ENCODE measurements at regions not wholly inside any gene's neighbourhood (a gene's known extent, or its start where the extent isn't known, plus 50 kb on each side); places are given as distances from the start of the nearest gene placed in this dataset.

DNA sequence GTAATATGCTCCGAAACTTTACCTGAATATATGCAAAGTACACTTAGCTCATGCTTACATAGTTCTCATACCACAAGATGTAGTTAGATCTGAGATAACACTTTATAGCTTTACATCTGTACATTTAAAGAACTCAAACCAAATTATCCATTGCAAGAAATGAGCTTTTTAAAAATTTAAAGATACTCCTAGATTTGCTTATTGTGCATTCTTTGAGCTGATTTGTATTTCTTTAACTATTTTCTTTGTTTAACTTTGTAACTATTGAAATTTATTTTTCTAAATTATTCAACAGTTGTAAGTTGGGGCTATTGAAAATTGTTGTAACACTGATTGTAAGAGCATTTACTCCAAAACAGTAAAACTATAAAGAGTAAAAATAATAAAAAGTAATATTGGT lies 340.2 kb upstream of the NOVA1 start:
- Mint-ChIP-seq H3K4me1 (no peaks in the 10 kb centered on the region), H3K27me3 (no peaks in the 10 kb centered on the region), H3K9me3 (ENCODE audit: insufficient read depth) (no peaks in the 10 kb centered on the region), H3K27ac (no peak overlapping the region), H3K4me3 (no peak overlapping the region)
- no CpG with 5 or more reads among the region's 1 CpG for WGBS (ENCODE audit: insufficient coverage)
- Histone ChIP-seq H3K4me3 (ENCODE audit: control extremely low read depth in 1 of 5, extremely low read depth in 1 of 5, insufficient read depth in 1 of 5, low read depth in 2 of 5, low read length in 4 of 5) (no peak overlapping the region), H3K4me2 (replicated peaks; ENCODE audit: low read depth, low read length, poor library complexity, severe bottlenecking) (no peak overlapping the region), H3K27ac (ENCODE audit: low read length in 2 of 2) (no peak overlapping the region), H3K27me3 (replicated peaks in 1 of 4; ENCODE audit: control extremely low read depth in 1 of 4, control insufficient read depth in 3 of 4, insufficient read depth in 4 of 4, low read length in 3 of 4) (no peaks in the 10 kb centered on the region), H3K9me3 (ENCODE audit: control extremely low read depth in 1 of 3, control insufficient read depth in 2 of 3, insufficient read depth in 1 of 3, low read length in 2 of 3) (no peaks in the 10 kb centered on the region), H3K79me2 (ENCODE audit: control insufficient read depth, insufficient read depth, low read length) (no peaks in the 10 kb centered on the region), H3K36me3 (replicated peaks in 1 of 2; ENCODE audit: control extremely low read depth in 1 of 2, control insufficient read depth in 1 of 2, extremely low read depth in 1 of 2, insufficient read depth in 2 of 2, low read length in 1 of 2) (no peaks in the 10 kb centered on the region), H3K4me1 (ENCODE audit: control insufficient read depth in 2 of 2, insufficient read depth in 2 of 2, low read length in 2 of 2) (no peaks in the 10 kb centered on the region), H2AFZ (ENCODE audit: insufficient read depth, low read depth, low read length, poor library complexity, severe bottlenecking) (no peak overlapping the region), H4K20me1 (ENCODE audit: control insufficient read depth, insufficient read depth, low read length, poor library complexity, severe bottlenecking) (no peaks in the 10 kb centered on the region), H3K9ac (ENCODE audit: low read length) (no peak overlapping the region)
- ChIA-PET CTCF (no interaction called here), POLR2A (no interaction called here)
- TF ChIP-seq CTCF (IDR thresholded peaks at IDR 0.05) (no peak), EZH2 (IDR thresholded peaks at IDR 0.05; ENCODE audit: borderline replicate concordance, insufficient read depth, low read depth, low read length, poor library complexity, severe bottlenecking) (no peak)
- DNase-seq (no peak), ATAC-seq (ENCODE audit: low read depth) (no peak)
- intact Hi-C loops (cut with micrococcal nuclease): no loop called here

GRCh38 chr14:26939755-26940154 lies 341.9 kb upstream of the NOVA1 start:
- no peak for TF ChIP-seq CTCF (IDR thresholded peaks at IDR 0.05)
- TF ChIP-seq EZH2 (IDR thresholded peaks at IDR 0.05; ENCODE audit: borderline replicate concordance, insufficient read depth, low read depth, low read length, poor library complexity, severe bottlenecking): no peak
- Histone ChIP-seq H3K36me3 (replicated peaks in 1 of 2; ENCODE audit: control extremely low read depth in 1 of 2, control insufficient read depth in 1 of 2, extremely low read depth in 1 of 2, insufficient read depth in 2 of 2, low read length in 1 of 2) (no peaks in the 10 kb centered on the region), H3K27me3 (replicated peaks in 1 of 4; ENCODE audit: control extremely low read depth in 1 of 4, control insufficient read depth in 3 of 4, insufficient read depth in 4 of 4, low read length in 3 of 4) (no peaks in the 10 kb centered on the region), H4K20me1 (ENCODE audit: control insufficient read depth, insufficient read depth, low read length, poor library complexity, severe bottlenecking) (no peaks in the 10 kb centered on the region), H3K4me3 (ENCODE audit: control extremely low read depth in 1 of 5, extremely low read depth in 1 of 5, insufficient read depth in 1 of 5, low read depth in 2 of 5, low read length in 4 of 5) (no peak overlapping the region), H3K27ac (ENCODE audit: low read length in 2 of 2) (no peak overlapping the region), H3K9me3 (ENCODE audit: control extremely low read depth in 1 of 3, control insufficient read depth in 2 of 3, insufficient read depth in 1 of 3, low read length in 2 of 3) (no peaks in the 10 kb centered on the region), H3K4me1 (ENCODE audit: control insufficient read depth in 2 of 2, insufficient read depth in 2 of 2, low read length in 2 of 2) (no peaks in the 10 kb centered on the region), H3K9ac (ENCODE audit: low read length) (no peak overlapping the region), H3K79me2 (ENCODE audit: control insufficient read depth, insufficient read depth, low read length) (no peaks in the 10 kb centered on the region), H3K4me2 (replicated peaks; ENCODE audit: low read depth, low read length, poor library complexity, severe bottlenecking) (no peak overlapping the region), H2AFZ (ENCODE audit: insufficient read depth, low read depth, low read length, poor library complexity, severe bottlenecking) (no peak overlapping the region)
- no peak for ATAC-seq (ENCODE audit: low read depth)
- no peaks in the 10 kb centered on the region for H3K9me3 Mint-ChIP-seq (ENCODE audit: insufficient read depth)
- no peaks in the 10 kb centered on the region for H3K4me1 Mint-ChIP-seq
- intact Hi-C loops (cut with micrococcal nuclease): no loop called here
- WGBS (ENCODE audit: insufficient coverage): no CpG with 5 or more reads among the region's 2 CpGs
- no peaks in the 10 kb centered on the region for H3K27me3 Mint-ChIP-seq
- ChIA-PET POLR2A (no interaction called here), CTCF (no interaction called here)
- no peak for DNase-seq
- H3K27ac Mint-ChIP-seq: no peak overlapping the region
- no peak overlapping the region for H3K4me3 Mint-ChIP-seq
